H1 (cell line): ENCODE measurements at regions not wholly inside any gene's neighbourhood (a gene's known extent, or its start where the extent isn't known, plus 50 kb on each side); places are given as distances from the start of the nearest gene placed in this dataset.

Experiments used
- BCL11A ChIP-seq, 2 experiments: IDR thresholded peaks; one replicate each; pipeline ENCODE4 v1.6.1; 2011; ENCODE audit warnings: low read depth in 2 of 2, low read length in 2 of 2, mild to moderate bottlenecking in 2 of 2
- CREB1 ChIP-seq: IDR thresholded peaks from 2 replicates; pipeline ENCODE4 v1.6.1; 2012; ENCODE audit warnings: inconsistent platforms
- EZH2 ChIP-seq: fragments of 200-600 bp; sonication (generic); IDR thresholded peaks from 2 replicates; pipeline ENCODE4 v1.7.1; 2012; ENCODE audit warnings: low read depth, mild to moderate bottlenecking, moderate library complexity, low read length, inconsistent platforms; ENCODE audit not compliant: severe bottlenecking
- GABPA ChIP-seq: IDR thresholded peaks from 2 replicates; pipeline ENCODE4 v1.6.1; 2011; ENCODE audit warnings: mild to moderate bottlenecking, low read length, moderate library complexity, borderline replicate concordance; ENCODE audit not compliant: insufficient read depth
- POLR2A ChIP-seq, 2 experiments: IDR thresholded peaks; 1 replicate in 1 of 2; 2 replicates in 1 of 2; pipeline ENCODE4 v1.6.1; 2011; ENCODE audit warnings: low read depth in 2 of 2, low read length in 2 of 2, mild to moderate bottlenecking in 2 of 2; ENCODE audit errors: control extremely low read depth in 1 of 2
- POLR2AphosphoS5 ChIP-seq: IDR thresholded peaks from 2 replicates; pipeline ENCODE4 v1.6.1; 2011; ENCODE audit warnings: low read depth, low read length
- RFX5 ChIP-seq: IDR thresholded peaks from 2 replicates; pipeline ENCODE4 v1.6.1; 2011; ENCODE audit warnings: low read depth, low read length, improper control_type of control experiment, borderline replicate concordance
- SAP30 ChIP-seq: fragments of 300-600 bp; sonication (generic); IDR thresholded peaks from 2 replicates; pipeline ENCODE4 v1.7.1; 2012; ENCODE audit warnings: low read length, moderate library complexity, mild to moderate bottlenecking, inconsistent platforms; ENCODE audit not compliant: insufficient read depth, insufficient replicate concordance
- SP1 ChIP-seq: IDR thresholded peaks from 2 replicates; pipeline ENCODE4 v1.6.1; 2011; ENCODE audit warnings: low read depth, low read length
- SUZ12 ChIP-seq: fragments of 200-600 bp; sonication (generic); IDR thresholded peaks from 2 replicates; pipeline ENCODE4 v1.6.1; 2012; ENCODE audit warnings: mild to moderate bottlenecking, inconsistent platforms, low read length, moderate library complexity, mixed read lengths
- TCF12 ChIP-seq: IDR thresholded peaks from 2 replicates; pipeline ENCODE4 v1.6.1; 2011; ENCODE audit warnings: low read depth, mild to moderate bottlenecking, low read length
- TF ChIP-seq, protein P1 (sequence below), 3 experiments: IDR thresholded peaks; 1 replicate in 2 of 3; 2 replicates in 1 of 3; pipeline versions ENCODE4 v1.5.1 to v1.6.1; 2011; ENCODE audit warnings: low read length in 3 of 3, mild to moderate bottlenecking in 3 of 3, inconsistent platforms in 2 of 3, low read depth in 1 of 3, moderate library complexity in 1 of 3; ENCODE audit not compliant: insufficient read depth in 1 of 3; ENCODE audit errors: control extremely low read depth in 1 of 3

DNA sequence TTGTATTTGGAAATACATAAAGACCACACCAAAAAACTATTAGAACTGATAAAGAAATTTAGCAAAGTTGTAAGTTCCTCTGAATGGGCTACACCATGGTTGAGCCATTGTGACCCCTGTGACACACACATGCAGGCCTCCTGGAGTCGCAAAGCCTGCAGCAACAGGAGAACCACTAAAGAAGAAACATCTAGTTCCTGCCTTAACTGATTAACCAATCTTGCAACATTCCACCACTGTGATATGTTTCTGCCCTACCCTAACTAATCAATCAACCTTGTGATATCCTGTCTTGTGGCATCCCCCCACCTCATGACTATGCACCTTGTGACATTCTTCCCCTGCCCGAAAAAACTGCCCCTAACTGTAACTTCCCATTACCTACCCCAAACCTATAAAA, 401.8 kb downstream of the PRDM5 start:
- TF ChIP-seq, protein P1, sequence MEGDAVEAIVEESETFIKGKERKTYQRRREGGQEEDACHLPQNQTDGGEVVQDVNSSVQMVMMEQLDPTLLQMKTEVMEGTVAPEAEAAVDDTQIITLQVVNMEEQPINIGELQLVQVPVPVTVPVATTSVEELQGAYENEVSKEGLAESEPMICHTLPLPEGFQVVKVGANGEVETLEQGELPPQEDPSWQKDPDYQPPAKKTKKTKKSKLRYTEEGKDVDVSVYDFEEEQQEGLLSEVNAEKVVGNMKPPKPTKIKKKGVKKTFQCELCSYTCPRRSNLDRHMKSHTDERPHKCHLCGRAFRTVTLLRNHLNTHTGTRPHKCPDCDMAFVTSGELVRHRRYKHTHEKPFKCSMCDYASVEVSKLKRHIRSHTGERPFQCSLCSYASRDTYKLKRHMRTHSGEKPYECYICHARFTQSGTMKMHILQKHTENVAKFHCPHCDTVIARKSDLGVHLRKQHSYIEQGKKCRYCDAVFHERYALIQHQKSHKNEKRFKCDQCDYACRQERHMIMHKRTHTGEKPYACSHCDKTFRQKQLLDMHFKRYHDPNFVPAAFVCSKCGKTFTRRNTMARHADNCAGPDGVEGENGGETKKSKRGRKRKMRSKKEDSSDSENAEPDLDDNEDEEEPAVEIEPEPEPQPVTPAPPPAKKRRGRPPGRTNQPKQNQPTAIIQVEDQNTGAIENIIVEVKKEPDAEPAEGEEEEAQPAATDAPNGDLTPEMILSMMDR (IDR thresholded peaks at IDR 0.05; ENCODE audit: control extremely low read depth in 1 of 3, insufficient read depth in 1 of 3, low read depth in 1 of 3, low read length in 3 of 3), result no peak
- TF ChIP-seq SAP30 (no peak), RFX5 (no peak), GABPA (no peak), POLR2AphosphoS5 (no peak), SUZ12 (no peak), POLR2A (IDR thresholded peaks at IDR 0.05; ENCODE audit: control extremely low read depth in 1 of 2, low read depth in 2 of 2, low read length in 2 of 2) (no peak), CREB1 (no peak), EZH2 (no peak), TCF12 (no peak), SP1 (no peak), BCL11A (IDR thresholded peaks at IDR 0.05; ENCODE audit: low read depth in 2 of 2, low read length in 2 of 2) (no peak)
